A673 (cell line): ENCODE measurements at regions not wholly inside any gene's neighbourhood (a gene's known extent, or its start where the extent isn't known, plus 50 kb on each side); places are given as distances from the start of the nearest gene placed in this dataset.

Experiments used
- CTCF ChIP-seq: fragments of 300-800, 200-600 bp; sonication (generic); conservative IDR thresholded peaks from 2 replicates; pipeline ENCODE4 v1.5.1; 2017; ENCODE audit warnings: low read depth, mild to moderate bottlenecking, antibody characterized with exemption, low read length, moderate library complexity, mixed read lengths
- EZH2 ChIP-seq: fragments of 200-600 bp; sonication (generic); IDR thresholded peaks from 2 replicates; pipeline ENCODE4 v1.6.1; 2017; ENCODE audit warnings: borderline replicate concordance, low read depth, mild to moderate bottlenecking, mixed read lengths, antibody characterized with exemption, low read length; ENCODE audit not compliant: poor library complexity, severe bottlenecking

- TF ChIP-seq CTCF (no peak), EZH2 (no peak)
These were observed 182.0 kb upstream of the CHRM3 start for GRCh38 chr1:239204401-239204800.
